ENCODE measurements at regions not wholly inside any gene's neighbourhood (a gene's known extent, or its start where the extent isn't known, plus 50 kb on each side); places are given as distances from the start of the nearest gene placed in this dataset.

DNA sequence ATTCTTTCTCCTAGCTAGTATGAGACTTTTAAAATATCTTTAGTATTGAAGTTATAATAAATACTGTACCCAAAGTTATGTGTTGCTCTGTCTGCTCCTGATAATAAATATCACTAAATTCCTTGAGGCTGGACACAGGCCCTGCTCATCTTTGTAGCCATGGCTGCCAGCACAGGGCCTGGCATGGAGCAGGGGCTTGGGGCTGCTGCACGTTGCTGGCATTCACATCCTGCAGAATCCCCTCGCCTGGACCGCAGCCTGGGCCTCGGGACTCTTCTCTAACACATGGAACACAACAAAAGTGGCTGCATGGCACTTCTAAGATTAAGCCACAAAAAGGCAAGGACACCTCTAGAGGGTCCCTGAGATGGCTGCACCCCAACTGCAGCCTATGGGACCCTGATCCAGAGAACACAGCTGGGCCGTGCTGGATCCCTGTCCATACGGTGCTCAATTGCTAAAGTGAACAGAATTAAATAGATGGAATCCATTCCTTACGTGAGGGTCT is 477.5 kb upstream of the MYT1L start:
- TF ChIP-seq, protein P1, sequence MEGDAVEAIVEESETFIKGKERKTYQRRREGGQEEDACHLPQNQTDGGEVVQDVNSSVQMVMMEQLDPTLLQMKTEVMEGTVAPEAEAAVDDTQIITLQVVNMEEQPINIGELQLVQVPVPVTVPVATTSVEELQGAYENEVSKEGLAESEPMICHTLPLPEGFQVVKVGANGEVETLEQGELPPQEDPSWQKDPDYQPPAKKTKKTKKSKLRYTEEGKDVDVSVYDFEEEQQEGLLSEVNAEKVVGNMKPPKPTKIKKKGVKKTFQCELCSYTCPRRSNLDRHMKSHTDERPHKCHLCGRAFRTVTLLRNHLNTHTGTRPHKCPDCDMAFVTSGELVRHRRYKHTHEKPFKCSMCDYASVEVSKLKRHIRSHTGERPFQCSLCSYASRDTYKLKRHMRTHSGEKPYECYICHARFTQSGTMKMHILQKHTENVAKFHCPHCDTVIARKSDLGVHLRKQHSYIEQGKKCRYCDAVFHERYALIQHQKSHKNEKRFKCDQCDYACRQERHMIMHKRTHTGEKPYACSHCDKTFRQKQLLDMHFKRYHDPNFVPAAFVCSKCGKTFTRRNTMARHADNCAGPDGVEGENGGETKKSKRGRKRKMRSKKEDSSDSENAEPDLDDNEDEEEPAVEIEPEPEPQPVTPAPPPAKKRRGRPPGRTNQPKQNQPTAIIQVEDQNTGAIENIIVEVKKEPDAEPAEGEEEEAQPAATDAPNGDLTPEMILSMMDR (IDR thresholded peaks at IDR 0.05; ENCODE audit: low read length), result no peak
- TF ChIP-seq EZH2 (optimal IDR thresholded peaks at IDR 0.05; ENCODE audit: low read depth, low read length), result no peak
- no peak for TF ChIP-seq EZH2phosphoT487 (IDR thresholded peaks at IDR 0.05; ENCODE audit: low read length)

Data from MM.1S (cell line).